Stimulated activated CD4-positive, alpha-beta T cell treated with anti-CD3 and anti-CD28 coated beads, Interleukin-1b, Interleukin-23, amount 100 ng/mL, for 24 hours (primary cell): ENCODE measurements at regions not wholly inside any gene's neighbourhood (a gene's known extent, or its start where the extent isn't known, plus 50 kb on each side); places are given as distances from the start of the nearest gene placed in this dataset.

Experiments
- DNase-seq, 4 experiments: peaks; one replicate each; pipeline ENCODE4 v3.0.0-alpha.2; 2020; ENCODE audit warnings: low read depth in 4 of 4, low spot score in 1 of 4

- DNase-seq, result no peak
These were observed 279.8 kb downstream of the UTP18 start for GRCh38 chr17:51540151-51540550.

DNA sequence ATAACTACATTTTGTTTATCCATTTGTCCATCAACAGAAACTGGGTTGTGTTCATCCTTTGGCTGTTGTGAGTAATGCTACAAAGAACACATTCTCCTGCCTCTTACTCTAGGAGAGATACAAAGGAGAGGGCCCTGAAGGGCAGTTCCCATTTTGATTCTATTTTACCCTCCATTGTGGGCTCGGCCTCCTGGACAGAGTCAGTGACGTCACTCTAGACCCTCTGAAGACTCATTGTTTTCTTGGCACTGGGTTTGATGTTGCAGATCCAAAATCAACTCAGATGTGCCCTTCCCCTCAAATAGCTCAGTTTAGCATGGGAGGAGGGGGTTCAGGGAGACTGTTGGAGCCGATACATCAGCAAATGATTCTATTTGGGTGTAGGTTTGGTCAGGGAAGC is 280.9 kb downstream of the UTP18 start:
- DNase-seq, result no peak

DNA sequence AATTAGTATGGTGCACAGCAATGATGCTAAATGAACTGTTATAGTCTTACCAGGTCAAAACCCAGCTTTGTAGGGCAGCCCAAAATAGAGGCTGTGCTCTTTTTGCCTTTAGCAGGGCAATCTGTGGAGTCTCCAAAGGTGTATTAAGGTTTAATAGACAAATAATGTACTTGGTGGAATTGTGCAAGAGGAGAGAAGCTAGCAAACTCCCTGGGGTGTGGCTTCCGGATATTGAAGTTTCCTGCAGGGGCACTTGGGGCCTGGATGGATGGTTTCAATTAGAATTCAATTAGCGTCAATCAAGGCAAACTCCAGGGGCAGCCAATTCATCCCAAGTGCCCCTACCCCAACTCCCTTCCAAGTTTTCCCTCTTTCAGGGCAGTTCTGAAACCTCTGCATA is 285.8 kb downstream of the UTP18 start:
- DNase-seq, result no peak

GRCh38 chr17:51548125-51548524 is 287.8 kb downstream of the UTP18 start:
- DNase-seq, result no peak

- no peak for DNase-seq
These were observed 294.8 kb downstream of the UTP18 start for GRCh38 chr17:51555153-51555552.

DNA sequence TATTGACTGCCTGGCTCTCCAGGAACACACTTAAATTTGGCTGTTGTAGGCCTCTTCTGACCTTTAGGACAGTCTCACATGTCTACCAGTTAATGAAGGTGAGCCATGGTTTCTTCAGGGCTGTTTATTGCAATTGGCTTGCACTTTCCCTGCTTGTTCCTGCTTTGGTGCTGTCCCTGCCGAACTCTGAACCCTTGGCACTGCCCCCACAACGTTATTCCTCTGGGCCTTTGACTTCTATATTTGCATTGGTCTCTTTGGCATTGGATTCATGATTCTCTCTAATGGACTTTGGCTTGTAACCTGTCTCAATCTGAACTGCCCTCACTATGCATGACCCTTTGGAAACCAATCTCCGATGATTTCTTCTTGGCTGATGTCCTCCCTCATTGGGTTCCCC is 299.4 kb downstream of the UTP18 start:
- DNase-seq, result no peak

DNA sequence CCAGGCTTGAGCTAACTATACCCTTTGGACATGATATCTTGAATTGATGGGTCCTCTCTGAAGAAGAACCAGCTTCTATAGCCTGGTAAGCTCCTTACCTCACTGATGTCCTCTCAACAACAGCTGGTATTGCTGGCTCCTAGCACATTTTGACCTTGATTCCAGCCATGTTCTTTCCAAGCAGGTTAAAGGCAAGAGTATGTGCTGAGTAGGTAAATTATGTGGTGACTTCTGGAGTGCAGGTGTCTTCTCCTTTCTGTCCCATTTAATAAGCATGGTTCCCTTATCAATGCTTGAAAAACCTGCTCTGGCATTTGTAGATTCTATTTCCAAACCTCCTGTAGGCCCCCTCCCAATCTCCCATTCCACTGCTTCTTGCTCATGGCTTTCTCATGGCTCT is 300.1 kb downstream of the UTP18 start:
- DNase-seq, result no peak

GRCh38 chr17:51563961-51564360 is 303.6 kb downstream of the UTP18 start:
- no peak for DNase-seq

GRCh38 chr17:51572115-51572514 is 311.8 kb downstream of the UTP18 start:
- DNase-seq, result no peak
